ENCODE measurements at regions not wholly inside any gene's neighbourhood (a gene's known extent, or its start where the extent isn't known, plus 50 kb on each side); places are given as distances from the start of the nearest gene placed in this dataset.

DNA sequence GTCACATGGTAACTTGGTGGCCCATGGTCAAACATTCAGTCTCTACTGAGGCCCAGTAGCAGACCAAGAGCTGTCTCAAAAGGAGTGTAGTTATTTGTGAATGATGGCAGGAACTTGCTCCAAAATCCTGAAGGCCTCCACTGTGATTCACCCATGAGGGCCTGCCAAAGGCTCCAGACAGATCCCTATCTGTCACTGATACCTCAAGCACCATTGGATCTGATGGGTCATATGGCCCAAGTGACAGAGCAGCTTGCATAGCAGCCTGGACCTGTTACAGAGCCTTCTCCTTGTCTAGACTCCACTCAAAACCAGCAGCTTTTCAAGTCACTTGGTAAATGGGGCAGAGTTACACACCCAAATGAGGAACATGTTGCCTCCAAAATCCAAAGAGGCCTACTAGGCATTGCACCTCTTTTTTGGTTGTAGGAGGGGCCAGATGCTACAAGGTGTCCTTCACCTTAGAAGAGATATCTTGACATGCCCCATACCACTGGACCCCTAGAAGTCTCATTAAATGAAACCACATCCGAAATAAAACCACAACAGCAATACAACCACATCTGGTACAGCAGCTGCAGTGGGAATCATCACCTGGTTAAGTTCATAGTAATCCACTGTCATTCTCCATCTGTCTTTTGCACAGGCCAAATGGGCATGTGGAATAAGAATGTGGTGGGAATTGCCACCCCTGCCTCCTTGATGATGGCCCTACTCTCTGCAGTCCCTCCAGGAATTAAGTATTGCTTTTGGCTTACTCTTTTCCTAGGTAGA, 150.4 kb upstream of the MAX start:
- DNase-seq = no peak

DNA sequence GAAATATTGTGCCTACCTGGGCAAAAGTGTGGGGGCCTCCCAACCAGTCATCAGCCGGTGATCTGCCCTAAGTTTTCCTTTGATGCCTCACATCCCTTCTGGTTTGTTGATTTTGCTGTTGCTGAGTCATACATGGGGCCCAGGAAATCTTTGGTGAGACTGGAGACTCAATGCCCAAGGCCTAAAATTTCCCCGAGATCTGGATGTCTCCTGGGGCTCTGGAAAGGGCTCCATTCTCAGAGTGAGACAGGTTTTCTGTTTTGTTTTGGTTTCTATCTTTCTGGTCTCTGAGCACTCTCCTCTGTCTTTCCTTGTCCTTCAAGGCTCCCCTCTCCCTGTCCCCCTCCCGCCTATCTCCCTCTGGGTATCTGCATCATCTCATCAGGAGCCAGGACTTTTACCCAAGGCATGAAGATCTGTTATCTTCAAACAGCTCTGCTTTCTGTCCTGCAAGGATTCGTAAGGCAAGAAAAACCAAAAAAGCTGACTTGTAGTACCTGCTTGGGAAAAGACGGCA, 152.8 kb upstream of the MAX start:
- DNase-seq = no peak

DNA sequence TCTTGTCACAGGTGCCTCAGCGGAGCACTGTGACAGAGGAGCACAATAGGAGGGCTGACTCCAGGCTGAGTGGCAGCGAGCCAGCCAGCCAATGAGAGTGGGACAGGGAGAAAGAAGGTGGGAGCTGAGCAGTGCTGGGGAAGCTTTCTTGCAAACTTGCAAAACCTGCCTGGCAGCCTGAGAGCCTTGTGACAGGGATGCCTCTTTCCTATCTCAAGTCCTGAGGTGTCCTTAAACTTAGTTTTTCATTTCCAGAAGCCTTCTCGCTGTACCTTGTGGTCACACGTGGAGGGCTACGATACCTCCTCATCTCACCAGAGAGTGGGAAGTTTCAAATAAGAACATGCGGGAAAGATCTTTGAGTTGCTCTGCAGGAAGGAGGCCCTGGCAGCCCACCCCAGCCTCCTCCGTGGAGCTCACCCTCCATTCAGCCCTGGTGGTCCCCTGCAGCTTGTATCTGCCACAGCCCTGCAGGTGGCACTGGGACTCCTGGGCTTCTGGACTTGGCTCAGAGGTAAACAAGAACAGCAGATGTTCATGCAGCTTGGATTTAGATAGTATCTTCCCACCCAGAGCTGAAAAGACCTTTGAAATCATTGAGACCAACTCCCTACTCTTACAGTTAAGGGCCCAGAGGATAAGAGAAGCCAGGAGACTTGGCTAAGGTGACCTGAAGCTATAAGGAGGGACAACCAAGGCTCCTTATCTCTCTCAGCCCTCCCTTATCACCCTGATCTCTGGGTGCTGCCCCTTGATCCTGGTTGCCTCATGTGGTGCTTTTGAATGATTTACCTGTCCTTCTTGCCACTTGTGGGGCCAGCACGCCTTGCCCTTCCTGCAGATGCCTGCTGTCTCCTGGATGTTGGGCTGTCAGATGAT, 153.5 kb upstream of the MAX start:
- DNase-seq = no peak

DNA sequence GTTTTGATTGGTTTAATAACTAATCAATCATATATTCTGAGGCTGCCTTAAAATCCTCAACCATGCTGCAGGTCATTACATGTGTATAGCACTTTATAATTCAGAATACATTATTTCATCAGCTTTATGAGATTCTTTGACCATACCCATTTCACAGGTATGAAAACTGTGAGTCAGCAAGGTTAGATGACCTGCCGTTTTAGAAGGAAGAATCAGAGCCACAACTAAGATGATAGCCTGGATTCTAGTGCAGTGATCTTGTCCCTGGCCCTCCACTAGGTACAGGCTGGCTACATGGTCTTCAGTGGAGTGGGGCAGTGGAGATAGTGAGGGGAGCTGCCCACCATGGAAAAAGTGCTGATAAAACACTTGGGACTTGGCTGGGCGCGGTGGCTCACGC, 154.4 kb upstream of the MAX start:
- no peak for DNase-seq

DNA sequence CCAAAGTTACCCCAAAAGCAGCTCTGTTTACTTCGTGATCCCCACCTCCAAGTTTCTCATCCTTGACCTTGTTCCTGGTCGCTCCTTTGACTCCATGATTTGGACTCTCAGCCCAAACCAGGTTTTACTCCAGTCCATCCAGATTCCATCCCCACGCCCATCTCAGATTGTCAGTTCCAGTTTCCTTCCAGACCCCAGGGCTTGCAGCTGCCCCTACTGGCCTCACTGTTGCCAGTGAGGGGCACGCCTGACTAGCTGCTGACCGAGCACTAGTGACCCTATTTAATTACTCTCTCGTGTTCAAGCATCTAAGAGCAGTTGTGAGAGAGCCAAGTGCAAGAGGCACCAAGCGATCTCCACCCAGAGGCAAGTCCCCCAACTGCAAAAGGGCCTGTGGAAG, 155.1 kb upstream of the FUT8 start:
- DNase-seq = no peak

DNA sequence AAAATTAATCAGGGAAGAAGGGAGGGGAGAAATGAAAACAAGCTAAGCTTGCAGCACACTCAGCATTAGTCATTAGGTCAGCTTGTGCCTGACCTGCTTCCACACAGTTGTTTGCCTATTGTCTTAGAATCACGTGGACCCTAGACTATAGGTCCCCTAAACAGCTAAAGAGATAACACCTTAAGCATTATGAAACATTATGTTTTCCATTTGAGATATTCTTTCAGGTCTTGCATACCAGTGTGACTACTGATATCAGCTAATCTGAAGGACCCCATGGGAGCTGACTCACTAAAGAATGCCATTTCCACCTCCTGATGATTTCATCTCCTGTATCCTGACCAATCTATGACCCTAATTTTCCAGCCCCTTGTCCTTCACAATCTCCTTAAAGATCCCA, 154.1 kb upstream of the FUT8 start:
- no peak for DNase-seq

DNA sequence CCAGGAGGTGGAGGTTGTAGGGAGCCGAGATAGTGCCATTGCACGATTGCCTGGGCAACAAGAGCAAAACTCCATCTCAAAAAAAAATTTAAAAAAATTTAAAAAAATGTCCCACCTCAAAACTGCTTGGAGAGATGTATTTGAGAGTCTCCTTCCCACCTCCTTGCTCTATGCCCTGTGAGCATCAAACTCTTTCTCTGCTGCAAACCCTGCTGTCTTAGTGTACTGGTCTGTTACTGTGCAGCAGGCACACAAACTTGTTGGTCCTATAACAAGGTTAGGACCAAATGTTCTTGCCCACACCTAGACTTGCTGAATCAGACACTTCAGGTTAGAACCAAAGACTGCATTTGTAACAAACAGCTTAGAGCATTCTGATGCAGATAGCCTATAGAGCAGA, 153.5 kb upstream of the FUT8 start:
- DNase-seq = no peak

DNA sequence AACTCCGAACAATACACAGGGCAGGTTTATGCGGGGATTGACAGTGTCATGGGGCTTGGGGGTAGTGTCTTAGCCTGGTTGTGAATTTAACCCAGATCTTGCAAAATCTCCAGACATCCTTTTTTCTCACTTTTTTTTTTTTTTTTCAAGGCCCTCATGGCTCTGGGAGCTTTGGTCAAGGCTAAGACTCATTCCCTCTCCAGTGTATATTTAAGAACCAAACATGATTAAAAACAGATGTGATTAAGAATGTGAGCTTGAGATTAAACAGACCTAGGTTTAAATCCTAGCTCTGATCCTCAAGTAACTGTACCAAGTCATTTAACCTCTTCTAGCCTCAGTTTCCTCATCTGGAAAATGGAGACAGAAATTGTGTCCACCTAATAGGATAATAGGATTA, 151.7 kb upstream of the FUT8 start:
- no peak for DNase-seq

DNA sequence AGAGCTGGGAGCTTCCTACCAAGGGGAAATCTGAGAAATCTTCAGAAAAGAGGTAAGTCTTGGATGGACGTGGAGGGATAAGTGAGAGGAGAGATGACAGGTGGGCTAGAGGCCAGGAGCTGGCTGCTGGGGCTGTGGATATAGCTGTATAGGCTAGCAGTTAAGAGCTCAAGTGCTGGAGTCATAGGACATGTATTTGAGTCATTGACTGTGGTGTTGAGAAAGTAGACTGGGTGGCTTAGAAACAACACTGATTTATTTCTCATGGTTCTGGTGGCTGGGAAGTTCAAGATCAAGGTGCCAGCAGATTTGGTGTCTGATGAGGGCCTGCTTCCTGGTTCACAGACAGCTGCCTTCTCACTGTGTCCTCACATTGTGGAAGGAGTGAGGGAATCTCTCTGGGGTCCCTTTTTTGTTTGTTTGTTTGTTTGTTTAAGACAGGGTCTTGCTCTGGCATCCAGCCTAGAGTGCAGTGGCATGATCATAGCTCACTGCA, 151.1 kb upstream of the FUT8 start:
- no peak for DNase-seq

DNA sequence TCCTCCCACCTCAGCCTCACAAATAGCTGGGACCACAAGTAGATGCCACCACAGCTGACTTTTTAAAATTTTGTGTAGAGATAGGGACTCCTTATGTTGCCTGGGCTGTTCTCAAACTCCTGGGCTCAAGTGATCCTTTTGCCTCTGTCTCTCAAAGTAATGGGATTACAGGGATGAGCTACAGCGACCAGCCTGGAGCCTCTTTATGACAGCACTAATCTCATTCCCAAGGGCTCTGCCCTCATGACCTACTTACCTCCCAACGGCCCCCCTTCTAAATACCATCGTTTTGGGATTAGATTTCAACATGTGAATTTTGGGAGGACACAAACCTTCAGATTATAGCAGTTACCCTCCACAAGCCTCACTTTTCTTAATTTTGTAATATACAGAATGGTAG, 150.6 kb upstream of the FUT8 start:
- DNase-seq = no peak

DNA sequence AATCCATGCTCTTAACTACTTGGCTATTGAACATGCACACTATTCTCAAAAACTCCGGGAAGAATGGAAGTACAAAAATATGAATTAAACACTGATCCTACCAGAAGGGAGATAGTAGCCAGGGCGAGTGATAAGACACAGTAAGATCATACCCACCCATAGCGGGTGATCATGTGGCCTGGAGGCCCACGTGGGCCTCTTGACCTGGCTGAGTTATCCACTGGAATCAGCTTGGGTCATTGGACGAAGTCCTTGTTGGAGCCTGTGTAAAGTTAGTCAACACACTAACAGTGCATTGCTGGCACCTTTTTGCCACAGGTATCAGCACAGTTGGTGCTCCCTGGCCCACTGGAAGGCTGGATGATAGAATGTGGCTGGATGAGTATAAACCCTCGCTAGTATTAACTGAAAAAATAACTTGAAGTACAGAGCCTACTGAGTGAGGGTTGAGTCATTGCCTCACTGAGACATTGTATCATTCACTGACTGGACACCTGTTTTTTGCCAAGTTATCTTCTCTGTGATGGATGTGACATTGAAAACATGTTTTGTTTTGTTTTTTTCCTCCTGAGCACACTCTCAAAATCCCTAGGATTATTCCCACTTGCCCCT, 149.2 kb upstream of the FUT8 start:
- DNase-seq = no peak

DNA sequence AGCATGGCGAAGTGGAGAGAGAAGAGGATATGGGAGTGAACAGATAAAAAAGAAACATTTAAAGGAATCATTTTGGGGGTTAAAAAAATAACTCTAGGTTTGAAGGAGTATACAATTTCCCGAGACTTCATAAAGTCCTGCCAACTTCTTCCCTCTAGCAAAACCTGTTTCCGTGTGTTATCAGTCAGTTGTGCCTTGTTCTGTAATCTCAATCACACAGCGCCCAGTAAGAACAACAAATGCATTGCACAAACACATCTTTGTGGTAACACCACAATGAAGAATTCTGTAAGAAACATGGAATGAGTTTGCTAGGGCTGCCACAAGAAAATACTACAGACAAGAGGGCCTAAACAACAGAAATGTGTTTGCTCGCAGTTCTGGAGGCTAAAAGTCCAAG, 144.7 kb upstream of the FUT8 start:
- DNase-seq = no peak

DNA sequence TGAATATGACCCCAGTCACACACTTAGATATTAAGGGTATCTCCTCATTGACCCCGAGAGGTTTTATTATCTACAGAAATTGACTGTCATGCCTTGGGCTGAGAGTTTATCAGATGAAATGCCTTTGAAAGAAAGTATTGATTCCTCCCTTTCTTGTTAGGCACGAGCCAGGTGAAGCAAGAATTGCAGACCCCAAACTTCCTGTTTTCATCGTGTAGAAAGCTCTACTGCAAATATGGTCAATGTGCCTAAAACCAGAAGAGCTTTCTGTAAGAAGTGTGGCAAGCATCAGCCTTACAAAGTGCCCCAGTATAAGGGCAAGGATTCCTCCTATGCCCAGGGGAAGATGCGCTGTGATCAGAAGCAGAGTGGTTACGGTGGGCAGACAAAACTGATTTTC, 143.9 kb upstream of the FUT8 start:
- DNase-seq = no peak

DNA sequence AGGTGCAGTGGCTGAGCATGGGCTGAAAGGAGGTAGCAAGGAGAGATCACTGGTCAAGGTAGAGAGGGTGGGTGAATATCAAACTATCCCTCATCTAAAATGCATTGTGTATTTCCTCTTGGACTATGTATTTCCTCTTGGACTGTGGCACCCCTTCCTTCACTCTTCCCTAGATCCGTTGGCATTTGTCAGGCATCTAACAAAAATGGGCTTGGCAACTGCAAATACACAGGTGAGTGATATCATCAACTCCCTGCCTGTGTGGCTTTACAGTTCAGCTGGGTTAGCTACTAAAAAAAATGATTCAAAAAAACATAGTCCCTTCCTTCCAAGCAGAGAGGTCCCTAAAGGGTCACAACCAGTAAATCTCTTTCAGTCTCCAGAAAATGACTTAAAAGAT, 142.8 kb upstream of the FUT8 start:
- no peak for DNase-seq

DNA sequence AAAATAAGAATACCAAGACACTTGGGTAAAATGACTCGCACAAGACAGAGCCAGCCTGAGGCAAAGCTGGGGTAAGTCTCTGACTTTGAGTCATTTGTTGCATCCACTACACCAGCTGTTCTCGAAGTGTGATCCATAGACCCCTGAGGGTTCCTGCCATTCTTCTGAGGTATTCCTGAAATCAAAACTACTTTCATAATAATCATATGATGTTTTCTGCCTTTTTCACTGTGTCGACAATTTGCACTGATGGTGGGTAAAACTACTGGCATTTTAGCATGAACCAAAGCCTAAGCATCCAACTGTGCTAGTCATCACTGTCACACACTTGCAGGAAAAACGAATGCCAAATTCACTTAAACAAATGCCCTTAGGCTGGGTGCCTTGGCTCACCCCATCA, 135.5 kb upstream of the FUT8 start:
- no peak for DNase-seq

DNA sequence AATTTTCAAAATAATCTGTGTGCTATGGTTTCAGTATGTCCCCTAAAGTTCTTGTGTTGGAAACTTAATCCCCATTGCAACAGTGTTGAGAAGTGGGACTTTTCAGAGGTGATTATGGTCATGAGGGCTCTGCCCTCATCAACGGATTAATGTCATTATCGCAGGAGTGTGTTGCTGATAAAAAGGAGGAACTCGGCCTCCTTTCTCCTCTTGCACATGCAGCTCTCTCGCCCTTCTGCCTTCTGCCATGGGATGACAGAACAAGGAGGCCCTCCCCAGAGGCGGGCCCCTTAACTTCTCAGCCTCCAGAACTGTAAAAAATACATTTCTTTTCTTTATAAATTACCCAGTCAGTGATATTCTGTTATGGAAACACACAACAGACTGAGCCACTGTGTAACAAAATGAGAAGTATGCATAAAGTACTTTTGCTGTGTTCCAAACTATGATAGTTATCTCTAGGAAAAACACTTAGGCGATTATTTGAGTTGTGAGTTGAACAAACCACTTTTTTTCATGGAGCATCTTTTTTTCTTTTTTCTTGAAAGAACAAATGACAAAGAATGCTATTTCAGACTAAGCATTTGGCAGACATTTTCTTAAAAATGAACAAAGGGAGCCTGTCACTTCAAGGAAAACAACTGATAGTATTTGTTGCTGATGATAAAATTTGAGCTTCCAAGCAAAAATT, 134.8 kb upstream of the FUT8 start:
- DNase-seq = no peak

DNA sequence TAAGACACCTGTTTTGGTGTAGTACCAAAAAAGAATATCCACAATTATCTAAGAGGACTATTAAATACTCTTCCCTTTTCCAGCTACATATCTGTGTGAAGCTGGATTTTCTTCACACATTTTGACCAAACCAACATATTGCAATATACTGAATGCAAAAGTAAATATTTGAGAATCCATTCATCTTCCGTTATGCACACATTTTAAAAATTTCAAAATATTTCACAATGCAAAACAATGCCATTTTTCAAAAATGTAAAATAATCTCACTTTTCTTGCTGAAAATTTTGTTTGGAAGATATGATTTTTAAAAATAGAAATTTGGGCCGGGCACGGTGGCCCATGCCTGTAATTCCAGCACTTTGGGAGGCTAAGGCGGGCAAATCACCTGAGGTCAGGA, 133.9 kb upstream of the FUT8 start:
- no peak for DNase-seq

DNA sequence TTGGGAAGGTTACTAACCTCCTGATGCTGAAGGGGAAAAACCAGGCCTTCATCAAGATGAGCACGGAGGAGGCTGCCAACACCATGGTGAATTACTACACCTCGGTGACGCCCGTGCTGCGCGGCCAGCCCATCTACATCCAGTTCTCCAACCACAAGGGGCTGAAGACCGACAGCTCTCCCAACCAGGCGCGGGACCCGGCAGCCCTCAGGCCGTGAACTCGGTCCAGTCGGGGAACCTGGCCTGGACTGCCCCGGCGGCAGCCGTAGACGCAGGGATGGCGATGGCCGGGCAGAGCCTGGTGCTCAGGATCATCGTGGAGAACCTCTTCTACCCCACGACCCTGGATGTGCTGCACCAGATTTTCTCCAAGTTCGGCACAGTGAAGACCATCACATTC, 133.0 kb upstream of the FUT8 start:
- no peak for DNase-seq

DNA sequence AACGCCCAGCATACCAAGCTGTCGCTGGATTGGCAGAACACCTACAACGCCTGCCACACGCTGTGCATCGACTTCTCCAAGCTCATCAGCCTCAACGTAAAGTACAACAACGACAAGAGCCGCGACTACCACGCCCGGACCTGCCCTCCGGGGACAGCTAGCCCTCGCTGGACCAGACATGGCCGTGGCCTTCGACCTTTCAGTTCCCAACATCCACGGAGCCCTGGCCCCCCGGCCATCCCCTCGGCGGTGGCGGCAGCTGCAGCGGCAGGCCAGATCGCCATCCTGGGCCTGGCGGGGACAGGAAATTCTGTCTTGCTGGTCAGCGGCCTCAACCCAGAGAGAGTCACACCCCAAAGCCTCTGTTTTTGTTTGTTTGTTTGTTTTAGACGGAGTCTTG, 132.6 kb upstream of the FUT8 start:
- no peak for DNase-seq

DNA sequence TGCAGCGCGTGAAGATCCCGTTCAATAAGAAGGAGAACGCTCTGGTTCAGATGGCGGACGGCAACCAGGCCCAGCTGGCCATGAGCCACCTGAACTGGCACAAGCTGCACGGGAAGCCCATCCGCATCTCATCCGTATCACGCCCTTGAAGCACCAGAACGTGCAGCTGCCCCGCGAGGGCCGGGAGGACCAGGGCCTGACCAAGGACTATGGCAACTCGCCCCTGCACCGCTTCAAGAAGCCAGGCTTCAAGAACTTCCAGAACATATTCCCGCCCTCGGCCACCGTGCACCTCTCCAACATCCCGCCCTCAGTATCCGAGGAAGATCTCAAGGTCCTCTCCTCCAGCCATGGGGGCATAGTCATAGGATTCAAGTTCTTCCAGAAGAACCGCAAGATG, 131.9 kb upstream of the FUT8 start:
- no peak for DNase-seq

DNA sequence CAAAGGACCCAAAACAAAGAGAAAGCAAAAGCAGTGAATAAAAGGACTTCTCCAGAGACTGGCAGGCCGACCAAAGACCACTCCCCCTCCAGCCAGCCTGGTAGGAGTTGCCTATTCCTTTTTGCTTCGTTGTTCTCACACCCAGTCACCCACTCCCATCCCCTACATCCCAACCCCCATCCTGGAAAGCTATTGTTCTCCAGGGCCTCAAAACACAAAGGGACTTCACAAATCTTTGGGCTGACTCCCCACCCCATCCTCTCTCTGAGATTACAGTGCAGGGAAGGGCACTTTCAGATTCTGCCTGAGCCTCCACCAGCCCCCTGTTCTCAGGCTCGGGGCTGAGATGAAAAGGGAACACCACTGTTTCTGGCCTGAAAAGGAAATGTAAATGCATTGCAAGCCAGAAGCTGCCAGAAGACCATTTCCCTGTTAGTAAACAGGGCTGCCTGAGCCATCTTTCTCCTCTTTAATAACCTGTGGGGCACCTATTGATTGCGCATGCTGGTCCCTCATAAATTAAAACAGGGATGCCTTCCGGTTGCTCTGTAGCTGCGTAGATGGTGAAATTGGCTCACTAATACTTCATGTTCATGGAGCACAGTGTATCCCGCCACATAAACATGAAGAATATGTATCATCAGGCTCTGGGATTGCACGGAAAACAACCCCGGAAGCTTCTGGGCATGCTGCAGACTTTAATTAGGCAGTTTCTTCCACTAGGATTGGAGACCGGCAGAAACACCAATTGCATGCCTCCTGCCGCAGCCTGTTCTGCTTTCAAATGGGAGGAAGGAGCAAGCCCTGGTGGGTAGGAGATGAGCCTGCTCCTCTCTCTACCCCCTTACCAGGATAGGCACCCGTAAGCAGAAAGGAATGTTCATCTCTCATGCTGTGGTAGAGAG, 130.3 kb upstream of the FUT8 start:
- peak; percentile 67 for DNase-seq

DNA sequence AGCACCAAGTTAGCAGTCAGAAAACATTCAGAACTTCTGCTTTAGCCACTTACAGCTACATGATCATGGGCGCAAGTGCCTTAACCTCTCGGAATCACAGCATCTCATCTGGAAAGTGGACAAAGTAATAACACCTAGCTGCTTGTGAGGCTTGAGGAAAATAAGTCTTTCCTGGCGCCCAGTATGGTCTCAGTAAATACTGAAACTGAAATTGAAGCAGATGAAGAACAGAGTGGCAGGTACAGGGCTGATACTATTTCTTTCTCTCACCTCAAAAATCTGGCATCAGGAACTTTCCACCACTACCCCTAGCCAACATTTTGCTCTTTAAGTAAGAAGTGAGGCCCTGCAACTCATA, 129.7 kb upstream of the FUT8 start:
- DNase-seq = no peak
